Nephron progenitor cell (in vitro differentiated cells): ENCODE measurements at regions not wholly inside any gene's neighbourhood (a gene's known extent, or its start where the extent isn't known, plus 50 kb on each side); places are given as distances from the start of the nearest gene placed in this dataset.

Source experiments
- DNase-seq: peaks from one replicate; pipeline ENCODE4 v3.0.0; 2021
- H3K27ac Mint-ChIP-seq: 2 replicates; pipeline ENCODE4 v1.8.0; 2021; ENCODE audit warnings: mild to moderate bottlenecking, moderate library complexity, mixed read lengths
- H3K27me3 Mint-ChIP-seq: 2 replicates; pipeline ENCODE4 v1.8.0; 2021; ENCODE audit warnings: mild to moderate bottlenecking, low read depth, mixed read lengths; ENCODE audit not compliant: poor library complexity
- H3K36me3 Mint-ChIP-seq: 2 replicates; pipeline ENCODE4 v1.8.0; 2021; ENCODE audit warnings: low read depth, mixed read lengths
- H3K4me1 Mint-ChIP-seq: 2 replicates; pipeline ENCODE4 v1.8.0; 2021; ENCODE audit warnings: mixed read lengths
- H3K4me3 Mint-ChIP-seq: 2 replicates; pipeline ENCODE4 v1.8.0; 2021; ENCODE audit warnings: mild to moderate bottlenecking, moderate library complexity, mixed read lengths
- H3K9me3 Mint-ChIP-seq: 2 replicates; pipeline ENCODE4 v1.8.0; 2021; ENCODE audit warnings: mild to moderate bottlenecking, moderate library complexity, mixed read lengths
- TF ChIP-seq, protein P1 (sequence below): fragments of 200-600 bp; sonication (generic); IDR thresholded peaks from 2 replicates; pipeline ENCODE4 v1.5.0; 2021; ENCODE audit warnings: antibody characterized with exemption

DNA sequence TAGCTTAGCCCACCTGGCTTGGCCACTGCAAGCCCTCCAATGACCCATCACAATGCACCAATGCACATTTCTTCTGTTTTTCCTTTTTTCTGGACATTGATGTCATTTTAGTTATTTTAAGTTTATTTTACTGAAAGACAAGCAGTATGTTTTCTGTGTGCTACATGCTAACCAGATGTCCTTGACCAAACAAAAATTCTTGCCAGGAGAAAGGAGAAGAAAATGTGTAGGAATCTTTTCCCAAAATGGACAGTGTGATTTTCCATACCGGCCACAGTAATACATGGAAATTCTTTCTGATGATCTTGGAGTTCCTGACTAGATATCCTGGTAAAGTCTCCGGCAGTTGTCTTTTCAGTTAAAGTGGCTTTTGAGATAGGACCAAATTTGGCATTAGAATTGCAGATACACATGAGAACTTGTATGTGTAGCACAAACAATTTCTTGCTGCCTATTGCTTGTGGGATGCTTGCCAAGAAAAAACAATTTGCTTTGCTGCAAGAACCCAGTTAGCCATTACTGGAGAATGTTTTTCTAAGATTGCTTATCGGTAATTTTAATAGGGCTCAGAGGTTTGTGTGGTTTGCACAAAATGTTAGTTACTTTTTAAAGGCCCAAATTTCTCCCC is 696.5 kb upstream of the CITED2 start:
- Mint-ChIP-seq H3K9me3 (no peaks in the 10 kb centered on the region), H3K36me3 (no peaks in the 10 kb centered on the region), H3K4me1 (peaks cover 5% of the 10 kb centered on the region), H3K27me3 (no peaks in the 10 kb centered on the region), H3K4me3 (no peak overlapping the region), H3K27ac (no peak overlapping the region)
- TF ChIP-seq, protein P1, sequence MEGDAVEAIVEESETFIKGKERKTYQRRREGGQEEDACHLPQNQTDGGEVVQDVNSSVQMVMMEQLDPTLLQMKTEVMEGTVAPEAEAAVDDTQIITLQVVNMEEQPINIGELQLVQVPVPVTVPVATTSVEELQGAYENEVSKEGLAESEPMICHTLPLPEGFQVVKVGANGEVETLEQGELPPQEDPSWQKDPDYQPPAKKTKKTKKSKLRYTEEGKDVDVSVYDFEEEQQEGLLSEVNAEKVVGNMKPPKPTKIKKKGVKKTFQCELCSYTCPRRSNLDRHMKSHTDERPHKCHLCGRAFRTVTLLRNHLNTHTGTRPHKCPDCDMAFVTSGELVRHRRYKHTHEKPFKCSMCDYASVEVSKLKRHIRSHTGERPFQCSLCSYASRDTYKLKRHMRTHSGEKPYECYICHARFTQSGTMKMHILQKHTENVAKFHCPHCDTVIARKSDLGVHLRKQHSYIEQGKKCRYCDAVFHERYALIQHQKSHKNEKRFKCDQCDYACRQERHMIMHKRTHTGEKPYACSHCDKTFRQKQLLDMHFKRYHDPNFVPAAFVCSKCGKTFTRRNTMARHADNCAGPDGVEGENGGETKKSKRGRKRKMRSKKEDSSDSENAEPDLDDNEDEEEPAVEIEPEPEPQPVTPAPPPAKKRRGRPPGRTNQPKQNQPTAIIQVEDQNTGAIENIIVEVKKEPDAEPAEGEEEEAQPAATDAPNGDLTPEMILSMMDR: no peak
- DNase-seq: no peak

DNA sequence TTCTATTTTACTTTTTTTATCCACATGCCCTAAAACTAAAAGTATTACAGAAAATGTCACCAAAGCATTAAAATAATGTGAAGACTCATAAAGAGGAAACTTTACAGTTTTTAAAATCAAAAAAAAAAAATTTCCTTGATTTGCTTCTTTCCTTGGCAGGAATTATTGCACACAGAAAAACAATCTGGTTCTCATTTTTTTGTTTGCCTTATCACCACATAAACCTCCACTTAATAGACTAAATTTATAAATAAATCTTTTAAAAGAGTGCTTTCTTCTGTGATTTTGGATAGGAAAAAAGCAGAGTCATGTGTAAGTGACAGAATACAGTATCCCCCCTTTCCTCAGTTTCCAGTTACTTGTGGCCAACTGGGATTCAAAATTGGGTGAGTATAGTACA is 695.1 kb upstream of the CITED2 start:
- no peak for DNase-seq
- peaks cover 3% of the 10 kb centered on the region for H3K27me3 Mint-ChIP-seq
- H3K4me3 Mint-ChIP-seq: no peak overlapping the region
- TF ChIP-seq, protein P1: no peak
- H3K9me3 Mint-ChIP-seq: no peaks in the 10 kb centered on the region
- peaks cover 5% of the 10 kb centered on the region for H3K4me1 Mint-ChIP-seq
- H3K27ac Mint-ChIP-seq: no peak overlapping the region
- H3K36me3 Mint-ChIP-seq: no peaks in the 10 kb centered on the region

DNA sequence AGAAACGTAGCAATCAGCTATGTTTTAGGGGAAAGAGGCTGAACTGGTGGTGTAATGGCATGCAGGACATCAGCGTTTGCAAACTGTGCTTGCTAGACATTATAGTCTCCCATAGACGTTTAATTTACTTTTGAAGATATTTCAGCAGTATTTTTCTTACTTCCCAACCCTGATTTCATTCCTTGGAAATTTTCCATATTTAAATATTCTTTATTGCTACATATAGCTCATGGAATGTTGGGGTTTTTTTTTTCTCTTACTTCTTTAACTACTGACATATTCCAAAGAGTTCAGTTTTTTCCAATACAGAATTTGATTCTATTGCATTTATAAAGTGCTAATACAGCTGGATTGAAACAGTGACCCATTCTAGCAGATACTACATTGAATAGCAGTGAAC is 694.4 kb upstream of the CITED2 start:
- peaks cover 3% of the 10 kb centered on the region for H3K27me3 Mint-ChIP-seq
- no peaks in the 10 kb centered on the region for H3K36me3 Mint-ChIP-seq
- H3K9me3 Mint-ChIP-seq: no peaks in the 10 kb centered on the region
- DNase-seq: no peak
- H3K4me3 Mint-ChIP-seq: no peak overlapping the region
- H3K27ac Mint-ChIP-seq: no peak overlapping the region
- TF ChIP-seq, protein P1: no peak
- H3K4me1 Mint-ChIP-seq: peaks cover 5% of the 10 kb centered on the region

DNA sequence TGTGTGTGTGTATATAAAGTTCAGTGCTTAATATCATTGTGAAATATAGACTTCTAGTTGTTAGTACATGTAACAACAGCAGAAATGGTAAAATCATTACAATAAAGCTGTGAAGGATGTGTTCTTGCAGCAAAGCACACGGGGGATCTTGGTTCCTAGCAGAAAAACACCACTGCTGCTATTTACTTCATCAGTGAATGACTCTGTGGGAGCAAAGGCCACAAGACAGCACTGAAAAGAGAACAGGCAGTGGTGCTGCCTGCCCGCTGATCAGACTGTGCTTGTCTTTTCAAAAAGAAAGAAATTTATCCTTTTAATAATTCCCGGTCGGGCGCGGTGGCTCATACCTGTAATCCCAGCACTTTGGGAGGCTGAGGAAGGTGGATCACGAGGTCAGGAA is 689.9 kb upstream of the CITED2 start:
- Mint-ChIP-seq H3K4me1 (peaks cover 6% of the 10 kb centered on the region), H3K4me3 (no peak overlapping the region), H3K27ac (no peak overlapping the region), H3K36me3 (no peaks in the 10 kb centered on the region), H3K27me3 (peaks cover 6% of the 10 kb centered on the region), H3K9me3 (no peaks in the 10 kb centered on the region)
- TF ChIP-seq, protein P1: no peak
- DNase-seq: no peak

GRCh38 chr6:140063021-140063399 is 688.6 kb upstream of the CITED2 start:
- peaks cover 6% of the 10 kb centered on the region for H3K4me1 Mint-ChIP-seq
- no peak overlapping the region for H3K27ac Mint-ChIP-seq
- DNase-seq: no peak
- H3K4me3 Mint-ChIP-seq: no peak overlapping the region
- peaks cover 6% of the 10 kb centered on the region for H3K27me3 Mint-ChIP-seq
- no peaks in the 10 kb centered on the region for H3K36me3 Mint-ChIP-seq
- TF ChIP-seq, protein P1: no peak
- no peaks in the 10 kb centered on the region for H3K9me3 Mint-ChIP-seq
